T47D (cell line): ENCODE measurements at regions not wholly inside any gene's neighbourhood (a gene's known extent, or its start where the extent isn't known, plus 50 kb on each side); places are given as distances from the start of the nearest gene placed in this dataset.

Experiments
- DNase-seq, 2 experiments: peaks; one replicate each; pipeline versions ENCODE4 v3.0.0 to v3.0.0-alpha.2; 2011 to 2012; ENCODE audit warnings: low read depth in 1 of 2, low spot score in 1 of 2
- JUND ChIP-seq: IDR thresholded peaks from 2 replicates; pipeline ENCODE4 v1.6.1; 2012; ENCODE audit warnings: low read depth
- in situ Hi-C: cut with HindIII; loops from 2 replicates; pipeline ENCODE4 v1.10.0; 2016; ENCODE audit warnings: low sequenced_read_pairs, low pct_unique_long_range_greater_than_20kb

DNA sequence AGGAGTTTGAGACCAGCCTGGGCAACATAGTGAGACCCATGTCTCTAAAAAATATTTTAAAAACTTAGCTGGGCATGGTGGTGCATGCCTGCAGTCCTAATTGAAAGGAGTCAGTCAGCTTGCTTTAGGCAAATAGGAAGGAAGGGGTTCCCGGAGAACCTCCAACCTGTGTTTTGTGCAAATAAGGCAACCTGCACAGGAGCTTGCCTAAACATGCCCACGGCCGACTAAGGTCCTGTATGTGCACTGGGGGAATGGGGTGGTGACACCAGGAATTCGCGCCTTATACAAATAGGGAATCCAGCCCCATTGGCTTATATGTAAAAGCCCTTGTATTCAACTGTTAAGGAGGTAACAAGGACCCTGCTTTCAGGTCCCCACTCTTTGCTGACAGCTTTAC is 429.2 kb upstream of the ZP4 start:
- TF ChIP-seq JUND, result no peak
- in situ Hi-C loops, result no loop called here
- DNase-seq, result peak in 1 of 2 experiments; percentile 47

DNA sequence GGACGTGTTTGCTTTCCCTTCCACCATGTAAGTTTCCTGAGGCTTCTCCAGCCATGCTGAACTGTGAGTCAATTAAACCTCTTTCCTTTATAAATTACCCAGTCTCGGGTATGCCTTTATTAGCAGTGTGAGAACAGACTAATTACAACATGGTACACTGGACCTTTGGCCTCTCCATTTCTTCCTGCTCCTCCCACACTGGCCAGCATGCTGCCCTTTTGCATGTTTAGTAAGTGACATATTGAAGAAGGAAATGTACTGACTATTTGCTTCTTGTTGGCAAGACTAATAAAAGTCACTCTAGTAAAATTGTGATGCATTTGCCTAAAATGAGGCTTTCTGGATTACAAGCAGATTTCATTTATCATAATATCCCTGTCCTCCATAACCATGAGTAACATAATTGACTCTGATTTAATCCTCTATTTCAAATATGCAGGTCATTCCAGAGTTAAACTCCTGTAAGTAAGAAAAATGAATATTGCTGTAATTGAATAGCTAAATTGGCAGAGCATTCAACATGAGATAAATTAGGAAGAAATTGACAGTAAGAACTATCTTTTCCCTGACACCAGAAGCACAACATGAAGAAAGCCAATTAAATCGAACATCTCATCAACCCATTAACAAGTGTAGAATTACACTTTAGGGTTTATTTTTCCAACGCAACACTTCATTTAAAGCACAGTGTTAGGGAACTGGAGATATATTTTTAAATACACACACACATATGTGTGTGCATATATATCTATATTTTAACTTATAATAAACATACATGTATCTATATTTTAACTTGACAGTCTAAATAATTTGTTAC is 427.8 kb upstream of the ZP4 start:
- TF ChIP-seq JUND, result no peak
- no peak for DNase-seq
- in situ Hi-C loops, result no loop called here

DNA sequence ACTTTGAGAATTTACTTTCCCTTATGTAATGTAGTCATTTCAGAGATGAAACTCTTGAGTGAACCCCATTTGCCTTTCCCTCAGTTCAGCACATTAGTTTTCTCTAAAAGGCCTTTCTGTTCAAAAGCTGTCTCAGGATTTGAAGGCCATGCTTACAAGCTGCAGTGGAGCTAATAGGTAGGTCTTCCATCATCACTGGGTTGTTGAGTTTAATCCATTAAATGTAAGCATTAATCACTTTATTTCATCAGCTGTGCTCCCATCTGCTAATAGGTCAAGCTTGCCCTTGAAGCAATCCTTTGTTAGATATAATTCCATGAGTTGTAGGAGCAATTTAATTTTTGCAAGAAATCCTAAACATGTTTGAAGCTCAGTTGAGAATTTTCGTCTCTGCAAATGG is 422.2 kb upstream of the ZP4 start:
- in situ Hi-C loops, result no loop called here
- no peak for DNase-seq
- no peak for TF ChIP-seq JUND

DNA sequence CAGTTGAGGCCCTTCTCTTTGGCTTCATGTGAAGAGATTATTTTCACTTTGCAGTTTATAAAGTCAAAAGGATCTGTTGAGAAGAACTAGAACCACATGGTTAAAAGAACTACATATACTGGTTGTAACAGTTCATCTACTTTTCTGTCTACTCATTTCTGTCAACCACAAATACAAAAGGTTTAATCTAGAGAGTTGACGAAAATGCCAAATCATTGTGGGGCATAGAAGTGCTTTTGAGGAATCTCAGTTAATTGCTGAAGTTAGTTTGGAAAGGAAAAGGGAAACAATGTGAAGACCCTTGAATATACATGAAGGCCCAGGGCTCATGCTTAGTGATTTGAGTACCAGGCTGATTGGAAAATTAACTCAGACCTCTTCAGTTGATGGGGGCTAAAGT is 415.7 kb upstream of the ZP4 start:
- DNase-seq, result no peak
- in situ Hi-C loops, result no loop called here
- no peak for TF ChIP-seq JUND

DNA sequence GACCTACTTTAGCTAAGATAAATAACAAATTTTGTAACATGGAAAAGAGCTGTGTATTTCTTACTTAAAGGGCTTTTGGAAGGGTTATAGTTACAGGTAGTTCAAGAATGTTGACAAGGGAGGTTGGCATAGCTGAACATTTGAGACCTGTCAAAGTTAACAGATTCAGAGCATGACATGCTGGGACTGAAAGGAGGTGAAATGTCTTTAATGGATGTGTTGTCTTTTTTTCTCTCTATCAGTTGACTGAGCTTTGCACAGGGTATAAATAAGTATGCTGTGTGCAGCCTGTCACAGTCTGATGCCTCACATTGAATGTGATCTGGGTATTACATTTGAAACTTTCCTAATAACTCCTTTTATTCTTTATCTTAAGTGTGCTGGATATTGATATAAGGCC is 411.9 kb upstream of the ZP4 start:
- in situ Hi-C loops, result no loop called here
- TF ChIP-seq JUND, result no peak
- no peak for DNase-seq

DNA sequence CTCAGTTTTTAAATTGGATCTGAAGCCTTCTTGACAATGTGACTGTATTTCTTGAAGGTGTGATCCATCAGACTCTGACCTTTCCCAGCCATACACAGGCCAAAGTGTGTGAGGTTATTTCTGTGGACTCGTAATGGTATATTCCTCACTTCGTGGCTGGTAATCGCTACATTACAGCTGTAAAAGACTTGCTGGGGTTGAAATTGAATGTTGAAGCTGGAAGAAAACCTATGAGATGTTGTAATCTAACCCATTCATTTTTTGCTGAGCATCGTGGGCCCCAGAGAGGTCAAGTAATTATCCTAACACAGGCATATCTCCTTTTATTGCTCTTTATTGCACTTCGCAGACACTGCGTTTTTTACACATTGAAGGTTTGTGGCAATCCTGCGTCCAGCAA is 405.6 kb upstream of the ZP4 start:
- no peak for DNase-seq
- in situ Hi-C loops, result no loop called here
- TF ChIP-seq JUND, result no peak

DNA sequence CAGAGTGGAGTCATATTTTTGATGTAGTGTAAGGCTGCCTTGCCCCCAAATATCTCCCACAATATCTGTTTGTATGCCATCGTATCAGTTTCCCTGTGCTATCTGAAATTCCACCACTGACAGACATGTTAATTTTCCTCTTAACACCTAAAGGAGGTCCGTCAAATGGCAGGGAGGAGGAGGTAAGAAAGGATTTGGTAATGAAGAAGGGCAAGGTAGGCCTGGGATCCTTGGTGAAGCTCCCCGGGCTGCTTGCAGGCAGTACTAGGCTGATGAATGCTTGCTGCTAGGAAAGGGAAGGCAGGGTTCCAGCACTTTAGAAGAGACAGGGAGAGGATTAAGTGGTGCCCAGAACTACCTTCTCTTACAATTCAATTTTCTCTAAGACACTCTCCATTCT is 402.4 kb upstream of the ZP4 start:
- no peak for TF ChIP-seq JUND
- in situ Hi-C loops, result no loop called here

DNA sequence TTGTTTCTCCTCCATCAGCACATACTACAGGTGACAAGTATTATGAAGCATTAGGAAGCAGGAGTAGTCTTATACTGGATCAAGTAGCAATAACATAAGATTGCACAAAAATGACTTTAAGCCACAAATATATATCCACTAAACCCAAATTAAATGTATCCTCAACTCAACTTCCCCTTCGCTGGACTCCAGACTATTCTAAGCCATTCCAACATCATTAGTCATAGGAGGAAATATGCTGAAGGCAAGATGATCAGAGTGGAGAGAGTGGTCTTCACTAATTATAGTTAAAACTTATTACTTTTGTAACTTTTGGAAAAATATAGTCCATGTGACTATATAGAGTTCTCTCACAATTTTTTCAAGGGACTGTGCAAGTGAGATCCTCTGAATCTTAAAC is 390.7 kb upstream of the ZP4 start:
- TF ChIP-seq JUND, result no peak
- in situ Hi-C loops, result no loop called here
- DNase-seq, result no peak

More for the DNA sequence above, 402.4 kb upstream of the ZP4 start:
- no peak for DNase-seq

DNA sequence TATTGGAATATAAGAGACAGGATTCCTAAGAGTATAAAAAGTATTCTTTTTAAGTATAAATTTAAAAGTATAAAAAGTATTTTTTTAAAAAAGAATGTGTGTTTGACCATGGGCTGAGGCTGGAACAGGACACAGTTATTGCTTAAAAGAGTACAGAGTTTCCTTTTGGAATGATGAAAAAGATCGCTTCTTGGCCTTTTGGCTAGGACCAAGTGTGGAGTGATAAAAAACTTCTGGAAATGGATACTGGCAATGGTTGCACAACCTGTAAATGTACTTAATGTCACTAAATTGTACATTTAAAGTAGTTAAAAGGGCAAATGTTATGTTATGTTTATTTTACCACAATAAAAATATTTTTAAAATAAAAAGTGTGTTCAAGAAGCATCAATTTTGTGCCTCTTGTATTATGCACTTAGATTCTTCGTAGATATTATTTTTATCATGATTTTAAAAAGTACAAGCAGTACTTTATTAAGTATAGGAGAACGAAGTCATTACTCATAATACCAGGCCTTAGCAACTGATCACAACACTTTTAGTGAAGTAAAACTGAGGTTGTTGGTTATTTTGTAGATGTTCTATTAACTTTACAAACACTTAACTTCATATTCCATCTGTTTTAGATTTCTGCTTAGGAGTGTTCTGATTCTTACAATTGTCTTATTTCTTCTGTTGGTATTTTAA is 389.1 kb upstream of the ZP4 start:
- no peak for TF ChIP-seq JUND
- no peak for DNase-seq
- in situ Hi-C loops, result no loop called here

DNA sequence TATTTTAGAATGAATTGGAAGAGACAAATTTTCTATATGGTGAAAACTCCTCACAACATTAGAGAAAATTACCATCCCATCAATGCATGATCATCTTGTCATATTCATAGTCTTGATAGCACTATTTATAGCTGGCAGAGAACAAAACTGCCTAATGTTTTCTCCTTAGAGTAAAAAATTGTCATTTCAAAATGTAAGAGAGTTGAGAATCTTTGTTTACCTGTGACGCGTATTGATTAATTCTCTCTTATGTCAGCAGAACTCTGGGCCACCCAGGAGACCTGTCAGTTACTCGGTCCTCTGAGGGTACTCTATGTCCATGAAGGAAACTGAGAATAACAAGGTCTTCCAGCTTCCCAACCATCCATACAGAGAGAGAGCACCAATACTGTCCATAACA is 381.4 kb upstream of the ZP4 start:
- no peak for TF ChIP-seq JUND
- in situ Hi-C loops, result no loop called here
- DNase-seq, result no peak

DNA sequence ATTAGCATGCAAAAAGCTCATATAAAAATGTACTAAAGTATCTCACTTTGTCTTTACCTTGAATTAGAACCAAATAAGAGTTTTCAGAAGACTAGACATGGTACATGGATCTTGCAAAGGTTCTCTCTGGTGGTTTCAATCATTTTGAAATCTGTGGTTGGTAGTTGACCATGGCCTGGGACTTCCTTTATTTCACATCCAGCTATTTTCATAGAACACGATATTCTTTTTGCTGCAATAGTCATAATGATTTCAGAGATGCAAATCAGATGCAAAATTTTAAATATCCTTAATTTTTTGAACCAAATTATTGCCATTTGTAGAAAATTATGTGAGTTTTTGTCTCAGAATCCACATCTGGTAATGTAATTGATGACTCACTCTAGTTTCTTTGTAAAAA is 375.1 kb upstream of the ZP4 start:
- no peak for TF ChIP-seq JUND
- in situ Hi-C loops, result no loop called here
- DNase-seq, result no peak

DNA sequence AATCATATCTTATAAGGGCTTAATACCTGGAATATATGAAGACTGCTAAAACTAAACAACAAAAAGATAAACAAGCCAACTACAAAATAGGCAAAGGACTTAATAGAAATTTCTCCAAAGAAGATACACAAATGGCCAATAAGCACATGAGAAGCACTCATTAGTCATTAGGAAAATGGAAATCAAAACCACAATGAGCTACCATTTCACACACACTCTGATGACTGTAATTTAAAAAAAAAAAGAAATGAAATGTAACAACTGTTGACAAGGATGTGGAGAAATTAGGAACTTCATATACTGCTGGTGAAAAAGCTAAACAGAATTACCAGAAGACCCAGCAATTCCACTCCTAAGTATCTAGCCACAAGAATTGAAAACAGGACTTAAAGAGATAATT is 374.2 kb upstream of the ZP4 start:
- no peak for DNase-seq
- TF ChIP-seq JUND, result no peak
- in situ Hi-C loops, result no loop called here

DNA sequence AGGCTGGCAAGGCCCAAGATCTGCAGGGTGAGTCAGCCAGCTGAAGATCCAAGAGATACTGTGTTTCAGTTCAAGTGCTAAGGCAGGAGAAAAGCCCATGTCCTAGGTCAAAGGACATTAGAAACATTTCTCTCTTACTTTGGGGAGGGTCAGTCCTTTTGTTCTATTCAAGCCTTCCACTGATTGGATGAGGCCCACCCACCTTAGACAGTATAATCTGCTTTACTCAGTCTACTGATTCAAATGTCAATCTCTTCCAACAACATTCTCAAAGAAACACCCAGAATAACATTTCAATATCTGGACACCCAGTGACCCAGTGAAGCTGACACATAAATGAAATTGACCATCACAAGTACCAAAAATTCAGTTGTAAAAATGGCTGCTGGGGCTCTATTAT is 367.8 kb upstream of the ZP4 start:
- in situ Hi-C loops, result no loop called here
- no peak for TF ChIP-seq JUND

DNA sequence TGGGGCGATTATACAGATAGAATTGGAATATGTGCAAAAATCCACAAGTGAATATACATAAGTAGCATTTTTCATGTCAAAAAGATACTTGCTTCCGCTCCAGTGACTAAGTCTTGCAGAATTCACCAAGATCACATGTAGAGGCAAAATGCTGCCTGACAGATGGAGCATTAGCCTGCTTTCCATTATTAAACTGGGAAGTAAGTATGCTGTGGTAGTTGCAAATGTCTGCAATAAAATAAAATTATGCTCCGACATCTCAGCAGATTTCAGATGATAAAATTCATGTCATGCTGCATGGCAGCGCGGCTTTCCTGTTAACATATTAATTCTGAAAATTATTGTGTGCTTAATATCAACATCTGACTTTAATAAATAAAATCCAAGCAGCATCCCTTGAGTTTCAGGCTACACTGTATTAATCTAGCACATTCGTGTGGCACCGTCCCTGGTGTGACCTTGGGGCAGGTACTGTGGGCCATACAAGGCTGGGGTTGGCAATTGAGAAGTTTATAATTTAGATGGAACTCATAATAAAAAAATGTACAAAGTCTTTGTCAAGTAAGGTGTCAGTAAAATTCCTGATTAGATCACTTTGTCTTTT is 366.4 kb upstream of the ZP4 start:
- in situ Hi-C loops, result no loop called here
- DNase-seq, result no peak
- TF ChIP-seq JUND, result no peak

More for the DNA sequence above, 367.8 kb upstream of the ZP4 start:
- no peak for DNase-seq
